Left renal pelvis (tissue), 4 donors: ENCODE measurements at regions not wholly inside any gene's neighbourhood (a gene's known extent, or its start where the extent isn't known, plus 50 kb on each side); places are given as distances from the start of the nearest gene placed in this dataset.
"Not testable (repeated sequence)": the region's sequence is repeated elsewhere in the genome, so short reads cannot be mapped to it uniquely, and the experiment has no call there.

Source experiments
- DNase-seq, 4 donors: peaks; one replicate each; pipeline ENCODE4 v3.0.0-alpha.2; 2013; ENCODE audit warnings: low read depth in 4 of 4, low spot score in 3 of 4

DNA sequence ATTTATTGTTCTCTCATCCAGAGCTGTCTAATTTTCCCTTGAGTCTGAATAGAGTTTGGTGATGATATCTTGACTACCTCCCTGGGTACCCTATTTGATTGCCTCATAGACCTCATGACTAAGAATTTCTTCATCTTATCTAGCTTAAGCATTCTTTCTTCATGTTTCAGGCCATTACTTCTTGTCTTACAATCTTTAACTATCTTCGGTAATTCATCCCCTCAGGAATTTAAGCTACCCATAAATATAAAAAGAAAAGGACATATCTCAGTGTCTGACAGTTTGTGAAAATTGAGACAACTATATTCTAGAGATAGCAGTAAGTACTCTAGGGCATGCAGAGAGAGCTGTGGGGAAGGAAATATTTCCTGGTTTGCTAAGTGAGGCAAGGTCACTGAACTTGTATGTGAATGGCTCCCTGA, 466.1 kb upstream of the GRID2 start:
- no peak for DNase-seq

GRCh38 chr4:91838181-91838861, 465.4 kb upstream of the GRID2 start:
- no peak for DNase-seq

DNA sequence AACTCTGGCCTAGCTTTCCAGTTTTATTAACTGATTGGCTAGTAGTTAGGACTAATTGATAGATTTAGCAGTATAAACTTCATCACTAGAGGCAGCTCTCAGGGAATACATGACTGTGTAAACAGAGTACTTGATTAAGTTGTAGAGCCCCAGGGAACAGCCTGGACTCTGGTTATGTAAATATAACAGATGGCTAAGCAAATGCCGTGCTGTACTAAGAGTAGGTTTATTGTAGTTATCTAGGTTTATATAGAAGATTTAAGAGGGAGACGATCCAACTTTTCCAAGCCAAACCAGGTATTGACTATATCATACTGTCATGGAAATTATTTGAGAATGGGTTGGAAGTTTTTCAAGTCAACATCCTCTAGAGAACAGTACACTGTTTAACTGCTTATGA, 463.4 kb upstream of the GRID2 start:
- DNase-seq: no peak

DNA sequence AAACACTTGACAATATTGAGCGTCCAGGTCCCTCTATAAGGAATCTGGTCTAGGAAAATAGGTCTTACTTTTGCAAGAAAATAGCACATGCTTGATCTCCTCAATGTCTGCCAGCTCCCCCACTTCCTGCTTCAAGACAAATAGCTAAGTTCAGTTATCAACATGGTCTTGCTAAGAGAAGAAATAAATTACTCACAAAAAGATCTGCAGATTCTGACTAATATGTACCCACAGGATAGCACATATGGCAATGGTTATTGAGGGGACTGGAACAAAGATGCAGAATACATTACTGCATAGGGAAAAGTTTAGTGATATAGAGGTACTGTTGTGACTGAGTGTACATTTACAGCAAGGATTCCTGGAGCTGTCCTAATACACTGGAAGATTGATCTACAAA, 457.5 kb upstream of the GRID2 start:
- DNase-seq: no peak

- no peak for DNase-seq
These were observed 452.3 kb upstream of the GRID2 start for GRCh38 chr4:91851456-91851855.

- DNase-seq: no peak
These were observed 415.8 kb upstream of the GRID2 start for GRCh38 chr4:91887926-91888325.

GRCh38 chr4:91891217-91891616, 412.5 kb upstream of the GRID2 start:
- not testable (repeated sequence) for DNase-seq

DNA sequence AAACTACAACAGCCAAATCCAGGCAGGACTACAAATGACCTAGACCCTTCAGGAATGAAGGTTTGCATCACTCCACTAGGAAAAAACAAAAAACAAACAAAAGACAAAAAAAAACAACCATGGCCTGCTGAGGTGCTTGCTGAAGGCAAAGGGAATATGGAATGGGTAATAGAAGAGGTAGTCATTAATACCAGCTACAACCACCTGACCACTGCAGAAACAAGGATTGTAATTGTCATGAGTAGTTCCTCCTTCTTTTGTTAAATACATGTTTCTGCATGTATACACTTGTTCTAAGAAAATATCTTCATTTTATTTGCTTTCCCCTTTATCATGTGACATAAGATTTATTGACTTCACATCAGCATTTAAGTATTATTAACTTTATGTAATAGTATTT, 409.8 kb upstream of the GRID2 start:
- DNase-seq: no peak

GRCh38 chr4:91904556-91904955, 399.2 kb upstream of the GRID2 start:
- no peak for DNase-seq

GRCh38 chr4:91909963-91910362, 393.8 kb upstream of the GRID2 start:
- no peak for DNase-seq

DNA sequence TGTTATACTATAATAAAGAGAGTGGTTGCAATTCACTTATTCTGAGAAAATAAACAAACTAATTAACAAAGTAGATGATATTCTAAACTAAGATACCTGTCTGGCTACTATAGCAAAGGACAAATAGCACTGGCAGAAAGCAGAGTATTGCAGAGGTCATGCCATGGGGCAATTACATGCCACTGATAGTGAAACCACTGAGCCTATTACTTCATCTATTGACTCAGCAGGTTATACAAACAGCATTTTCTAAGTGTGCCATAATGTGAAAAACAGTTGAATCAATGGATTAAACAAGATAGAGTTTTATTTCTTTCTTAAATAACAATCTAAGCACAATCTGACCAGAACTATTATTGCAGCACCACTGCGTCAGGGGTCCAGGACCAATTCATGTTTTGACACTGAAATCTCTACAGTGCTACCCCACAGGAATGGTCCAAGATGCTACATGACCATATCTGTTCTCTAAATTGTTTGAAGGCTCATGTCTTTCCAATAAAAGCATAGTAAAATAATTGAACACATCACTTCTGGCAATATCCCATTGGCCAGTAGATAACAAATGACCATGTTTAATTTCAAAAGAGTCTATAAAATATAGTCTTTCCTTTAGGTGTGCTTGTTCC, 389.5 kb upstream of the GRID2 start:
- no peak for DNase-seq

- DNase-seq: no peak
These were observed 387.5 kb upstream of the GRID2 start for GRCh38 chr4:91916219-91916618.

GRCh38 chr4:91924625-91925024, 379.1 kb upstream of the GRID2 start:
- no peak for DNase-seq

DNA sequence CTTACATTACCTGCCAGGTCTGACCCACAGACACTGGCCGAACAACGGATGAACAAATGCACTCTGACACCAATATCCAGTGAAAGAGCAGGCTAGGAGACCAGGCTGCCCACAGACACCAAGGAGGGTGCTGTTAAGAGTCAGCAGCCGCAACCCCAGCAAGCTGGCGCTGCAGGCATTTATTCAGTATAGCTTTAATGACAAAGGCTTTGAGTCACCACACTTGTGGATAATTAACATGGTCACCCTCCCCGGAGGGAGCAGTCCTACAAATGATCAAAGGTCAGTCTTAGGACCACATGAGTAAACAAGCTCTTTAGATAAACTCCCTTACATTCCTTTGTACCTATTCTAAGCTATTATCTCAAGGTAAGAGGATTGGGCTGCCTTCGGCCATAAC, 368.5 kb upstream of the GRID2 start:
- DNase-seq: no peak

GRCh38 chr4:91936311-91936710, 367.5 kb upstream of the GRID2 start:
- DNase-seq: peak in 1 of 4 donors; percentile 1

- no peak for DNase-seq
These were observed 345.8 kb upstream of the GRID2 start for GRCh38 chr4:91957963-91958362.

DNA sequence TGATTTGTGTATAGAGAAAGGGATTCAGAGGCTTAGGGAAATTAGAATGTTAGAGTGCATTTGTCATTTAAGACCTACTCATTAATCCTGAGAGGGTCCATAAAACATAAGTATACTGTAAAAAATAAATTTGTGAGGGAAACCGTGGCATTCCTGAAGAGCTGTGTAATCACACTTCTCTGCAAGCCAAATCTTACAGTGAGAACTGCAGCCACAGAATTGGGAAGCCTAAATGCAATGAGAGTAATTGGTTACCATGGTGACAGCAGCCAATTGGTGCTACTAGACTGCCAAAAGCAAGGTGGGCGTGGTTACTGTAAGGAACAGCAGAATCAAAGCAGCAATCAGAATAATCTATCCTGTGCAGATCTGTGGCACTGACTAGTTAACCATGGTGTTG, 345.2 kb upstream of the GRID2 start:
- DNase-seq: no peak

DNA sequence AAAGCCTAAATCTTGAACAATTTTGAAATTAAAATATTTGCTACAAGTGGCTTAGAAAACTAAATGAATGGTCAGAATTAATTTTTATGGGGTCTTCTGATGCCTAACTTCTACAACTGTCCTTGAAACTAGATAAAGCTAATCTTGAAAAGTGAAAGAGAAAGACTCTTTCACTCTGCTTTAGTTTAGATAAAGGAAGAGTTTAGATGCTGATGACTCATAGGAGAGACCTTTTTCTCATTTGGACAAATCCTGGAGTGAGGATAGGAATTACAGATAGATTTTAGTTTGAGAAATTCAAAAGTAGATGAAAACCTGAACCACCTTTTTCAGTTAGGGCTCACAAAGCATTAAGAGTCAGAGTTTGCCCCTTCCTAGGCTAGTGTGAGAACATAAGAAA, 342.3 kb upstream of the GRID2 start:
- DNase-seq: no peak

DNA sequence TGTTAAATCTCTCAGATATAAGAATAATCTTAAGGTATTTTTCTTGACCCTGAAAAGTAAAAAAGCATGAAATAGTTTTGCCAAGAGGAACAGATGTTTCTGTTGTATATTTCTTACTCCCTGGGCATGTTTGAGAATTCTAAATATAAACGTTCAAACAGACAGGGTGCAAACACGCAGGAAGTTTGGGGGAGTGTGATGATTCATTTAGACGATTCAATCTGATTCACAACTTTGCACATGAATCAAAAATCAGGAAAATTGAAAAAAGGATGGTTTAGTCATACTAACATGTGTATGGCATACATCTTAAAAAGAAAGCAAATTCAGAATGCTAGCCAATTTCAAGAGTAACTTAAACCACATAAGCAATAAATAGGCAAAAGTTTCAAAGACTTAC, 340.3 kb upstream of the GRID2 start:
- no peak for DNase-seq

DNA sequence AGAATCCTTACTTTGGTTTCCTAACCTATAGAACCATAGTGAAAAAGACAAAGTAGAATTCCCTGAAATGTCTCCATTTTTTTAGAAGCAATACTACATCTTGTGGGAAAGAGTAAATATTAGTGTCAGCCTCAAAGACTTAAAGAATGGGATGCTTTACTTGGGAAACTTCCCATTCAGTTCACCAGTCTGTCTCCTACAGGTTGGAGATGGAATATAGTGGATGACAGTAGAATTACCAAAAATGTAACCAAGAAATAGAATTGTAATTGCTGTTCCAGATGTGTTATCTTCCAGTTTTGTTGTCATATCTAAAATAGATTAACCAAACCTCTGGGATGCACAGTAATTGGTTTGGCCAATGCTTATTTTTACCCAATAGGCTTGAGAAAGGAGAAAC, 338.6 kb upstream of the GRID2 start:
- no peak for DNase-seq

DNA sequence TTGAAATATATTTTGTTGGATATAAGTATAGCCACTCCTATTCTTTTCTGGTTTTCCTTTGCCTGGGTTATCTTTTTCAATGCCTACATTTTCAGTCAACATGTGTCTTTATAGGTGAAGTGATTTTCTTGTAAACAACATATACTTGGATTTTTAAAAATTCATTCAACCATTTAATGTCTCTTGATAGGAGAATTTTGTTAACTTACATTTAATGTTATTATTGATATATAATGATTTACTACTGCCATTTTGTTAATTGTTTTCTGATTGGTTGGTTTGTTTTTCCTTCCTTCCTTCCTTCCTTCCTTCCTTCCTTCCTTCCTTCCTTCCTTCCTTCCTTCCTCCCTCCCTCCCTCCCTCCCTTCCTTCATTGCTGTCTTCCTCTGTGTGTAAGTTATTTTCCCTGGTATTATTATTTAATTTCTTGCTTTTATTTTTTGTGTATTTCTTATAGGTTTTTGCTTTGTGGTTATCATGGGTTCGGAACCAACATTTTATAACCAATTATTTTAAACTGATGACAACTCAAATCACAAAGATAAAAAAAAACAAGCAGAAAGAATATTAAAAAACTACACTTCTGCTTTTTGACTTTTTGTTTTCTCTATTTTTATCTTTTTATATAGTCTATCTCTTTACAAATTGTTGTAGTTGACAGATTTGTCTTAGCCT, 330.1 kb upstream of the GRID2 start:
- DNase-seq: no peak

DNA sequence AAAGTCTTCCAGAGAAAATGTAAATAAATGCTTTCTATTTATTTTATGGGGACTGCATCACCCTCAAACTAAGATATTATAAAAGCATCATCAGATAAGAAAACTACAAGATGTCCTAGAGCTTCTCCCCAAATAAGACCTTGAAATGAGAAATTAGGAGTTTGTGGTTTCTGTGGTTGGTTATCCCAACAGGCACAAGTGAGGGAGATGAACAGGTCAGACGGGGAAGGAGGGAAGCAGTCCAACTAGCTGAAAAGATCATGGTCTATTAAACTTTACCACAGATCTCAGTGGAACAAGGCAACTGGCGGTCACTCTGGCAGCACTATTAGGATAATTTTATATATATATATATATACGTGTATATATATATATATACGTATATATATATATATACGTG, 319.3 kb upstream of the GRID2 start:
- no peak for DNase-seq
